ENCODE measurements at regions not wholly inside any gene's neighbourhood (a gene's known extent, or its start where the extent isn't known, plus 50 kb on each side); places are given as distances from the start of the nearest gene placed in this dataset.

DNA sequence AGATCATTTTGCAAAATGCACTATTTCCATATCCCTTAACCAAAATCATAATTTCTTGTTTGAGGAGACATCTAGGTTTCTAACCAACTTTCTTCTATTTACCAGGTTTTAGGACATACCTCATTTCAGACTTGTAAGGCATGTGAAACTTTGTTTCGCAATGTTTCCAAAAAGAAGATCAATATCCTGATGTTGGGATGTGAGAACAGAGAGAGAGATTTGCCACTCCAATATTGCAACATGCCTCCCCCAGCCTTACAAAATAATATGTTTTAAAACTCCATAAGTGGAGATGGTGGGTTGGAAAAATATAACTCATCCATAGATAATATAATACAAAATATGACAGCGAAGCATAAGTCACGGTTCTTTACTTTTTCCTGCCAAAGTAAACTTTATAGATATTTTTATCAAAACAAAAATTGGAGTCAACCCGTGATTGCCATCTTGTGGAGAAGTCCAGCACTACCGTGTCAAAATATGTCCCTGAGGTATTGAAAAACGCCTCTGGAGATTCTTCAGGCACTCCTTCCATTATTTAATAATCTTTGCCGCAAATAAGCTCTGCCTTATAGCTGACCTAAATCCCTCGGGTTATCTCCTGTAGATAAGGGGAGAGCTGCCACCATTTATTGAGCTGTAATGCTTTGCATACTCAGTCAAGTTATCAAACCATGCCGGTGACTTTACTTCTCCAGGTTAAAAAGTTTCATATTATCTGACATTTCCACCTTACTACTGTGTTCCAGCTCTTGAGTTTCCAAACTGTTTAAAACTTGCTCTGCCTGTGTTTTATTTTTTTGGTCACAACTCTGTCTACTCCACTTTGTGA is 534.2 kb downstream of the HACE1 start:
- DNase-seq, result peak in 3 of 56 donors; percentile 0 to 6 (median 4)

GRCh38 chr6:104324301-104324700 is 535.4 kb downstream of the HACE1 start:
- no peak for DNase-seq

DNA sequence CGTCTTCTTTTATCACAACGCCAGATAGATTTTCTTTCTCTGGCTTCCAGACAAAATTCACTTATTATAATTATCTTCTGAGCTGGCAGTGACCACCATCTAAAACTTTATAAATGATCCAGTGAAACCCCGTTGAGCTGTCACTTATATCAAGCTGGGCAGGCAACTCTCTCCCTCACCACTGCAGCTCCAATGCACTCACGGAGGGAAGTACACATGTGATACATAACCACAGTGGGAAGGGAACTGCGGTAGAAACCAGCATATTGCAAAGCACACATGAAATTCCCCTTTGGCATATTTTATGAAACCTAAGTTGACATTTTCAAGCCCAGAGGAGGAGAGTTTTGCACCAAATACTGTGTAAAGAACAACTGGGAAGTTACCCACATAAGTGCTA is 536.9 kb downstream of the HACE1 start:
- DNase-seq, result no peak

DNA sequence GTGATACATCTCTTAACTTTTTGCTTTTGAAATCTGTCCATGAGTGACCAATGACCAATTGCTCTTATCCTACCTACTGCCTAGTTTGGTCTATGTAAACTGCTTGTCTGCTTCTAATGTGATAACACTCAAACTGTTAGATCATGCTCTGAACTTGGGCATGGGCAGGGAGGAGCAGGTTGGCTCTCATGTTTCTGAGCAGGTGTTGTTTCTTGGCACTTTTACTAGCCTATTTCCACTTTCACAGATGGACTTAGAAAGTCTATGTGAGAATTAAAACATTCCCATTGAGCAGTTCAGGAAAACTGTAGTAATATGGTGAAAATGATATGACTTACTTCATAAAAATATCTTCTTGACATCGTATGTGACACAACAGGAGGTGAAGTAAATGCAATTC is 538.4 kb downstream of the HACE1 start:
- no peak for DNase-seq

DNA sequence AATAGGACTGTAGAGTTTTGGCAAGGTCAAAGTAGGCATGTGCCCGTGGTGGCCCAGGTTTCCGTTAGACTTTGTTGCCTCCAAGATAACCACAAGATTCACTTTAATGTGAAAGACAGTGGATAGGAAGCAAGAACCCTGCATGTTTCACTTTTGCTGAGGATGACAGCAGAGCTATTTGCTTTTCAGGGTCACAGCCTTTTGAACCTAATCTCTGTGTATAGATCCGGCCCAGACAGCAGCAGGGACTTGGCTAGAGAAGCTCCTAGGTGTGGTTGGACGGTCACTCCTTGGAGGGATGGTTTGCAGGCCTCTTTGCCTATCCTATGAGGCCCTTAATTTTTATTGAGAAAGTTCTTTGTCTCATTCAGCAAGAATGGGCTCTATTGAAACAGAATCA is 538.8 kb downstream of the HACE1 start:
- no peak for DNase-seq

DNA sequence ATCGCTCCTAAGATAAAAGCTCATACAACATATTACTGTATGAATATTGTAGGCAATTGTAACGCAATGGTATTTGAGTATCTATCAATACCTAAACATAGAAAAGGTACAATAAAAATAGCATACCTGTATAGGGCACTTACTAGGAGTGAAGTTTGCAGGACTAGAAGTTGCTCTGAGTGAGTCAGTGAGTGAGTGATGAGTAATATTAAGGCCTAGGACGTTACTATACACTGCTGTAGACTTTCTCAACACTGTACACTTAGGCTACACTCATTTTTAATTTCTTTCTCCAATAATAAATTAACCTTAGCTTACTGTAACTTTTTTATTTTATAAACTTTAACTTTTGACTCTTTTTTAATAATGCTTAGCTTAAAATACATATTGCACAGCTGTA is 546.9 kb downstream of the HACE1 start:
- DNase-seq, result no peak

- DNase-seq, result no peak
Observed at GRCh38 chr6:104306211-104306610, 553.5 kb downstream of the HACE1 start.

- DNase-seq, result no peak
Observed at GRCh38 chr6:104305206-104305605, 554.5 kb downstream of the HACE1 start.

- DNase-seq, result peak in 35 of 56 donors; percentile 2 to 78 (median 24)
Observed at GRCh38 chr6:104301951-104302350, 557.8 kb downstream of the HACE1 start.

- DNase-seq, result no peak
Observed at GRCh38 chr6:104286641-104287040, 573.1 kb downstream of the HACE1 start.

DNA sequence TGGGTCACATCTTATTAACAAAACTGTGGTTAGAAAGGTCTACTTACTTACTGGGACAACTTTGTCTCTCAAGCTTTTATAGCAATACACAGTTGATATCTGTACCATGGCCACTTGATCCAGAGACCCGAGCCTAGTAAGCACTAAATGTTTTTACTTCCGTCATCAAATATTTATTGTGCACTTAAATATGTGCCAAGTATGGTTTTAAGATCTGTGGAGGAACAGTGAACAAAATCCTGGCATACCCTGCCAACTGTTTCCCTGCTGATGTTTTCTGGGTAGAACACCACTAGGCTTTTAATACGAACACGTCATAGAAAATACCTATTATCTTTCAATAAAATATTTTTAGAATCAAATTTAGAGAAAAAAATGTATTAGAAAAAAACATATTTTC is 574.8 kb downstream of the HACE1 start:
- no peak for DNase-seq

DNA sequence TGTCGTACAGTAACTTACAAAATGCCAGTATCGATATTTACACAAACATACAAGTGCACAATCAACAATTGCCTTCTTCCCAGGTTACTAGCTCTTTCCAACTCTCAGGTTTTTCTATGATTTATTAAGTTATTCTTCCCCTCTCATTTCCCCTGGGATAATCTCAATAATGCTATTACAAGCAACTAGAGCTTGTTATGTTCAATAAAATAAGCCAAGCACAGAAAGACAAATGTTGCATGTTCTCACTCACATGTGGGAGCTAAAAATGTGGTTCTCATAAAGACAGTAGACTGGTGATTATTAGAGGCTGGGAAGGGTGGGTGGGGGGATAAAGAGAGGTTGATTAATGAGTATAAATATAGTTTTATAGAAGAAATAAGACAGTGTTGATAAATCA is 577.1 kb downstream of the HACE1 start:
- no peak for DNase-seq

DNA sequence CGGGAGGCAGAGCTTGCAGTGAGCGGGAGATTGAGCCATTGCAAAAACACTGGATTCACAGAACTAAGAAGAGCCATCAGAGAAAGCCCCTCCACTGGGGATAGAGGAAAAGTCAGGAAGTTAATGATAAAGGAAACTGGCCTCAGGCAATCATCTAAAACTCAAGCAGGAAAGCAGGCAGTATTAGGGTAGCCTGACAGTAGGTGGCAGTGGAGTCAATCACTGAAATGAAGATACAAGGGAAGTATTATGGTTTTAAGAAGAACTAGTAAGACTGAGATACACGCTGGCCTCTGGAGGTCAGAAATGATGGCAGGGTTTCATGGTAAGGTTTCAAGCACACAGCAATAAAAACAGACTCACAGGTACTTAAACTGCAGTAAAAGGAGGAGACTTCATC is 578.3 kb downstream of the HACE1 start:
- DNase-seq, result no peak

GRCh38 chr6:104268389-104268788 is 591.3 kb downstream of the HACE1 start:
- no peak for DNase-seq

- DNase-seq, result no peak
Observed at GRCh38 chr6:104266922-104267321, 592.8 kb downstream of the HACE1 start.

GRCh38 chr6:104256646-104257045 is 603.1 kb downstream of the HACE1 start:
- no peak for DNase-seq

- DNase-seq, result no peak
Observed at GRCh38 chr6:104253236-104253635, 606.5 kb downstream of the HACE1 start.

DNA sequence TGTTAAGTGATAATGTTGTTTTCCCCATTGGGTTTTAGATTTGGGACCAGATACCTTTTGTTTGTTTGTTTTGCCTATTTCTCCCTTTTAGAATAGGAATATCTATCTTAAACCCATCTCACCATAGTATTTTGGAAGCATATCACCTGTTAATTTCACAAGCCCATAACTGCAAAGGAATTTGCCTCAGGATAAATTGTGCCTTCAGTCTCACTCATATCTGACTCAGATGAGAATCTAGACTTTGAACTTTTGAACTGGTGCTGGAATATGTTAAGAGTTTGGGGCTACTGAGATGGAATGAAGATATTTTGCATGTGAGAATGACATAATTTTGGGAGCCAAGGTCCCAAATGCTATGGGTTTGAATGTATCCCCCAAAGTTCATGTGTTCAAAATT is 607.4 kb downstream of the HACE1 start:
- no peak for DNase-seq

DNA sequence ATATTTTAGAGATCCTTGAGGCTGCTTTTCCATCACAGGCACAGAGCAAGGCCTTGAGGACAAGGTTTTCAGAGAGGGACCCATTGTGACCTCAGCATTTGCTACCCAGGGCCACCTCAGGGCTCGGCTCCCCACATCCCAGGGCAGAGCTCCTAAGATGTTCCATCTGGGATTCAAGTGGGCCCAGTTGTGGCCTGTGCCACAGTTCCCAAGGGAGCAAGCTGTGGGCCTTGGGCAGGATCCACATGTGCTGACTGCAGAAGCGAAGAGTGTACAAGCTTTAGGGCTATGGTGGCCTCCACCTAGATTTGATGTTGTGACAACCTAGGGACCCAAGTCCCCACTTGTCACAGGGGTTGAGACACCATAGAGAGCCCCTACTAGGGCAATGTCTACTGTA is 608.1 kb downstream of the HACE1 start:
- no peak for DNase-seq

DNA sequence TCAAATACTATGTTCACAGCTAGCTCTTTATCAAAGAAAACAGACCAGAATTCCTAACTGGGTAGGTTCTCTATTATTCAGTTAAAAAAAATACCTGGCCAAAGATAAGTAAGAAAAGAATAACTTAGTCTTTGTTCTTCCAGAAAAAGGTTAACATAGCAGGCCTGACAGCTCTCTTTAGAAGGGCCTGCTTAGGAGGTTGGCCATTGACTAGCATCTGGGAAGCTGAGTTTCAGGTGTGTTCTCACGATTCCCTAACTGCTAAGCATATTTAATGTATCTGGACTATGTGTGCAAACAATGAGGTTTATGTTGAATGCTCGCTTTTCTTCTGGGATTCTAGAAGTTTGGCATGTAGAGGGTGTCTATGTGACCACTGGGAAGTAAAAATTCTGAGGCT is 618.9 kb downstream of the HACE1 start:
- DNase-seq, result no peak

DNA sequence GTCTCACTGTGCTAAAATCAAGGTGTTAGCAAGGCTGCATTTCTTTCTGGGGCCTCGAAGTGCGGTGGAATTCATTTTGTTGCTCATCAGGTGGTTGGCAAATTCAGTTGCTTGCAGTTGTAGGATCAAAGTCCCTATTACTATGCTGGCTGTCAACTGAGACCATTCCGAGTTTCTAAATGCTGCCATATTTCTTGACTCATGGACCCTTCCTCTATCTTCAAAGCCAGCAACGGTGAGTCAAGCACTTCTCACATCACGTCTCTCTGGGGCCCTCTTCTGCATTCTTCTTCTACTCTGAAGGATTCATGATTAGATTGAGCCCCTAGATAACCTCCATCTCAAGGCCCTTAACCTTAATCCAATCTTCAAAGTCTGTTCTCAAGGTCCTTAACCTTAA is 619.7 kb downstream of the HACE1 start:
- no peak for DNase-seq

DNA sequence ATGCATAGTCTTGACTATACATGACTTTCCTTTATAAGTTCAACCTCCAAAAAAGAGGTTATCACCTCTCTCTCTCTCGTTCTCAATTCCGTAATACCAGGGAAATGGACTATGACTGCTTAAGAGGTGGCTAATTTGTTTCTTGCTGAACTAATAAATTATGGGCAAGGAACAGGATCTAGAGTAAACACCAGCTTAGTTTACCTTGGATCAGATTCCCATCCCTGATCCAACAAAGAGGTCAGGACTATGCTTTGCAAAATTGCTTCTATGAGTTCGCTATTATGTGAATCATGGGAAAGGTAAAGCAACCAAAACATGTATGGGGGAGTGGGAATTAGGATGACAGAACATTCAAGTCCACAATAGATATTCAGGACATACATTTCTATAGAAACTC is 630.7 kb downstream of the HACE1 start:
- DNase-seq, result no peak

GRCh38 chr6:104227508-104227907 is 632.2 kb downstream of the HACE1 start:
- peak in 1 of 56 donors; percentile 5 for DNase-seq
